K562 (cell line): ENCODE measurements at regions not wholly inside any gene's neighbourhood (a gene's known extent, or its start where the extent isn't known, plus 50 kb on each side); places are given as distances from the start of the nearest gene placed in this dataset.

Experiments used
- ATAC-seq: fragments of 200-7000 bp; cut with Tn5 transposase; 3 replicates; pipeline ENCODE4 v1.9.1; 2020; ENCODE audit warnings: moderate library complexity
- BruUV-seq: library from RNA; stranded (reverse); fragments of 400-500 nt; replicated peaks from 2 replicates; lab custom pipeline; 2021; lab: Mats Ljungman, UMichigan
- CTCF ChIA-PET: fragments of 300-600 bp; formaldehyde crosslinking; extraction: SDS; loops from one replicate; lab custom pipeline; 2021; ENCODE audit warnings: low intra/inter-chr PET ratio; lab: Yijun Ruan, JAX
- POLR2A ChIA-PET: fragments of 300-600, 350-650 bp; sonication (Branson Sonifier 250); formaldehyde crosslinking; extraction: SDS; loops from one replicate; lab custom pipeline; 2021; ENCODE audit warnings: antibody characterized with exemption, inconsistent platforms; lab: Yijun Ruan, JAX
- DNase-seq, 4 experiments: peaks; one replicate each; pipeline versions ENCODE4 v3.0.0 to v3.0.0-alpha.2; 2011 to 2018; ENCODE audit warnings: low spot score in 3 of 4, mixed read lengths in 3 of 4; ENCODE audit errors: extremely low read depth in 1 of 4
- FAIRE-seq: peaks from 2 replicates; lab custom pipeline; 2011; peaks lifted over from hg19 to GRCh38; lab: Jason Lieb, UNC
- H2AFZ ChIP-seq: 2 replicates; pipeline ENCODE4 v1.6.0; 2011; ENCODE audit warnings: low read depth, low read length, control low read depth, inconsistent platforms
- H3K27ac ChIP-seq: fragments of 200-600 bp; 3 replicates; pipeline ENCODE4 v1.8.0; 2011; ENCODE audit warnings: low read depth, mild to moderate bottlenecking, control low read depth, inconsistent platforms, low read length, moderate library complexity, mixed read lengths; ENCODE audit errors: extremely low read depth
- H3K27me3 ChIP-seq, 2 experiments: fragments of 300-600 bp in 1 of 2; 2 replicates in 1 of 2; 3 replicates in 1 of 2; pipeline versions ENCODE4 v1.6.0 to v1.8.0; 2011; ENCODE audit warnings: inconsistent platforms in 2 of 2, low read length in 2 of 2, mild to moderate bottlenecking in 1 of 2, mixed read lengths in 1 of 2, moderate library complexity in 1 of 2; ENCODE audit not compliant: control insufficient read depth in 2 of 2, insufficient read depth in 2 of 2
- H3K36me3 ChIP-seq: fragments of 300-600 bp; 3 replicates; pipeline ENCODE4 v1.8.0; 2011; ENCODE audit warnings: mild to moderate bottlenecking, low read length, inconsistent platforms; ENCODE audit not compliant: control insufficient read depth, insufficient read depth
- H3K4me1 ChIP-seq, 2 experiments: fragments of 200-600 bp in 1 of 2; replicated peaks in 1 of 2; 2 replicates in 1 of 2; 3 replicates in 1 of 2; pipeline versions ENCODE4 v1.5.1 to v1.8.0; 2011; ENCODE audit warnings: inconsistent platforms in 2 of 2, low read length in 2 of 2, mild to moderate bottlenecking in 1 of 2, mixed read lengths in 1 of 2, moderate library complexity in 1 of 2; ENCODE audit not compliant: control insufficient read depth in 2 of 2, insufficient read depth in 2 of 2
- H3K4me2 ChIP-seq: 2 replicates; pipeline ENCODE4 v1.6.1; 2011; ENCODE audit warnings: low read length, control low read depth, inconsistent platforms, mixed read lengths; ENCODE audit not compliant: insufficient read depth
- H3K4me3 ChIP-seq: fragments of 200-600 bp; sonication (generic), shearing (Covaris generic); 2 replicates; pipeline ENCODE4 v1.5.1; 2016; ENCODE audit warnings: control low read depth, inconsistent platforms
- H3K79me2 ChIP-seq: fragments of 200-600 bp; 3 replicates; pipeline ENCODE4 v1.8.0; 2011; ENCODE audit warnings: low read length, inconsistent platforms; ENCODE audit not compliant: control insufficient read depth, insufficient read depth
- H3K9ac ChIP-seq, 2 experiments: 2 replicates each; pipeline versions ENCODE4 v1.6.0 to v1.6.1; 2011; ENCODE audit warnings: low read depth in 2 of 2, low read length in 2 of 2, control low read depth in 1 of 2, inconsistent platforms in 1 of 2, mild to moderate bottlenecking in 1 of 2, mixed read lengths in 1 of 2; ENCODE audit not compliant: insufficient read depth in 1 of 2
- H3K9me1 ChIP-seq: one replicate; pipeline ENCODE4 v1.6.0; 2011; ENCODE audit warnings: inconsistent platforms, mild to moderate bottlenecking, low read length, moderate library complexity; ENCODE audit not compliant: control insufficient read depth, insufficient read depth
- H3K9me3 ChIP-seq: replicated peaks from 2 replicates; pipeline ENCODE4 v1.5.1; 2011; ENCODE audit warnings: low read depth, low read length, inconsistent platforms; ENCODE audit not compliant: control insufficient read depth, insufficient read depth
- H4K20me1 ChIP-seq: replicated peaks from 2 replicates; pipeline ENCODE4 v1.6.1; 2011; ENCODE audit warnings: low read length, inconsistent platforms, mixed read lengths; ENCODE audit not compliant: control insufficient read depth, insufficient read depth
- CEBPG ChIP-seq, 3 experiments: fragments of 200-800 bp in 1 of 3; sonication (Bioruptor generic) in 1 of 3; sonication (generic) in 1 of 3; formaldehyde crosslinking in 1 of 3; IDR thresholded peaks in 2 of 3; conservative IDR thresholded peaks in 1 of 3; 2 replicates each; pipeline versions ENCODE4 v1.6.1 to v1.8.0; 2016 to 2022; ENCODE audit warnings: missing compliant biosample characterization in 2 of 3, missing genetic modification characterization in 2 of 3, mild to moderate bottlenecking in 1 of 3, missing genetic modification reagents in 1 of 3
- KDM2B ChIP-seq: fragments of 250-450 bp; sonication (Bioruptor Pico); IDR thresholded peaks from 2 replicates; pipeline ENCODE4 v1.8.0; 2021; ENCODE audit warnings: mild to moderate bottlenecking, moderate library complexity
- LEF1 ChIP-seq: fragments of 450-650 bp; IDR thresholded peaks from 2 replicates; pipeline ENCODE4 v1.6.1; 2016; ENCODE audit warnings: mild to moderate bottlenecking
- MECOM ChIP-seq: fragments of 250-450 bp; sonication (Bioruptor Pico); IDR thresholded peaks from 2 replicates; pipeline ENCODE4 v1.8.0; 2022; ENCODE audit warnings: inconsistent platforms
- NFIX ChIP-seq: fragments of 250-450 bp; sonication (Bioruptor Pico); IDR thresholded peaks from 2 replicates; pipeline ENCODE4 v1.4.0; 2020; ENCODE audit warnings: low read depth, mild to moderate bottlenecking, moderate library complexity
- PCBP1 ChIP-seq: fragments of 200-400 bp; formaldehyde crosslinking; IDR thresholded peaks from 2 replicates; pipeline ENCODE4 v1.6.1; 2018; ENCODE audit warnings: mild to moderate bottlenecking, low read depth, low read length; ENCODE audit not compliant: poor library complexity, severe bottlenecking
- POLR2AphosphoS5 ChIP-seq: IDR thresholded peaks from 2 replicates; pipeline ENCODE4 v1.6.1; 2011; ENCODE audit warnings: mild to moderate bottlenecking, low read depth, low read length, moderate library complexity; ENCODE audit not compliant: control insufficient read depth, insufficient read depth
- RBM22 ChIP-seq: fragments of 200-400 bp; formaldehyde crosslinking; IDR thresholded peaks from 2 replicates; pipeline ENCODE4 v1.6.1; 2018; ENCODE audit warnings: low read length, low read depth; ENCODE audit not compliant: poor library complexity, severe bottlenecking
- RHOXF2B ChIP-seq: fragments of 250-450 bp; sonication (Bioruptor Pico); conservative IDR thresholded peaks from 2 replicates; pipeline ENCODE4 v1.5.1; 2021
- SMAD3 ChIP-seq: fragments of 450-650 bp; formaldehyde crosslinking; conservative IDR thresholded peaks from 2 replicates; pipeline ENCODE4 v1.4.0; 2020; ENCODE audit warnings: mild to moderate bottlenecking
- SMC3 ChIP-seq: conservative IDR thresholded peaks from 2 replicates; pipeline ENCODE4 v1.6.1; 2011; ENCODE audit warnings: low read depth, low read length, improper control_type of control experiment; ENCODE audit not compliant: insufficient read depth
- TAF15 ChIP-seq: fragments of 200-400 bp; formaldehyde crosslinking; IDR thresholded peaks from 2 replicates; pipeline ENCODE4 v1.6.1; 2017; ENCODE audit warnings: mild to moderate bottlenecking, low read depth, low read length, moderate library complexity
- TBL1XR1 ChIP-seq, 2 experiments: IDR thresholded peaks; 2 replicates each; pipeline ENCODE4 v1.6.1; 2012; ENCODE audit warnings: improper control_type of control experiment in 2 of 2, low read length in 2 of 2, mild to moderate bottlenecking in 1 of 2
- TCF7 ChIP-seq: sonication (generic); IDR thresholded peaks from 2 replicates; pipeline ENCODE4 v1.6.1; 2016; ENCODE audit warnings: antibody characterized with exemption, borderline replicate concordance
- ZFP36 ChIP-seq: fragments of 150-350 bp; IDR thresholded peaks from 2 replicates; pipeline ENCODE4 v1.6.1; 2018; ENCODE audit warnings: low read length, low read depth; ENCODE audit not compliant: partially characterized antibody
- ZNF239 ChIP-seq: fragments of 250-450 bp; sonication (Bioruptor Pico); IDR thresholded peaks from 2 replicates; pipeline ENCODE4 v1.4.0; 2020; ENCODE audit warnings: mild to moderate bottlenecking
- ZNF785 ChIP-seq: fragments of 250-450 bp; sonication (Bioruptor Pico); IDR thresholded peaks from 2 replicates; pipeline ENCODE4 v1.4.0; 2020; ENCODE audit warnings: mild to moderate bottlenecking
- WGBS: fragments of 100-300 bp; shearing (Covaris generic); methylation state at CpG from one replicate; pipeline ENCODE4 v1.1.6; 2016; ENCODE audit warnings: low coverage, mixed read lengths; ENCODE audit not compliant: insufficient coverage; ENCODE audit errors: missing lambda C conversion rate; 5-methylcytosine and 5-hydroxymethylcytosine counted together
- in situ Hi-C: fragments of 300-500 bp; cut with MboI; formaldehyde crosslinking; loops from 4 replicates; pipeline ENCODE4 v1.15.0; 2018; ENCODE audit warnings: inconsistent platforms, mixed read lengths
- intact Hi-C: fragments of 100-400 bp; cut with micrococcal nuclease; formaldehyde crosslinking; loops from 2 replicates; pipeline ENCODE4 v1.14.2; 2022
- TF ChIP-seq, protein P1 (sequence below), 2 experiments: IDR thresholded peaks in 1 of 2; conservative IDR thresholded peaks in 1 of 2; 2 replicates each; pipeline ENCODE4 v1.6.1; 2016; ENCODE audit warnings: low read depth in 2 of 2, mild to moderate bottlenecking in 1 of 2, missing compliant biosample characterization in 1 of 2, missing genetic modification characterization in 1 of 2, moderate library complexity in 1 of 2
- TF ChIP-seq, protein P2 (sequence below): fragments of 450-650 bp; formaldehyde crosslinking; conservative IDR thresholded peaks from 2 replicates; pipeline ENCODE4 v1.4.0; 2022; ENCODE audit warnings: mild to moderate bottlenecking, missing genetic modification characterization

DNA sequence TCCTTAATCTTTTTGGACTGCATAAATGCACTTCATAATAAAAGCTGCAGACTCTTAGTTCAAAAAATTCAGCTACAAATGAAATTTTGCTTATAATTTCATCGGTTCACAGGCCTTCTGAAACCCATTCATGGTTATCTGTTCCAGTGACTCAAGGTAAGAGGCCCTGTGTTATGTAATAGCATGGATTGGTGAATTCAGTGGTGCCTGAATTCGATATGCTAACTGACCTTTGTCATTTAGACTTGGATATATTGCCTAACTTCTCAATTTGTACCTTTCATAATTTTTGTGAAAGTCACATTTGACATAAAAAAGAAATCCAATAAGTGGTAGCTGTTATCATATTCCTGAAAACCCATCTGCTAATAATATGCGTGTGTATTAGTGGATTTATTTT lies 349.9 kb upstream of the KIRREL3 start:
- no peaks in the 10 kb centered on the region; the same call in 1 of the 2 replicates for H3K9me3 ChIP-seq
- no peak overlapping the region for H2AFZ ChIP-seq
- H3K27ac ChIP-seq: no peak overlapping the region
- 0% methylated on average over 3 of the region's 3 CpGs for WGBS
- ChIA-PET CTCF (no interaction called here), POLR2A (no interaction called here)
- H3K9me1 ChIP-seq: no peaks in the 10 kb centered on the region
- H3K4me3 ChIP-seq: no peak overlapping the region
- in situ Hi-C loops: no loop called here
- no peak overlapping the region for H3K9ac ChIP-seq
- intact Hi-C loops: no loop called here
- H3K79me2 ChIP-seq: no peaks in the 10 kb centered on the region
- H4K20me1 ChIP-seq: no peaks in the 10 kb centered on the region
- BruUV-seq: no TSS peak
- H3K36me3 ChIP-seq: no peaks in the 10 kb centered on the region
- FAIRE-seq (no peak), ATAC-seq (no peak), DNase-seq (no peak)
- TF ChIP-seq RHOXF2B (CRISPR knock-in tag): no peak
- no peak for TF ChIP-seq NFIX
- TF ChIP-seq TCF7: no peak
- no peak for TF ChIP-seq SMC3
- TF ChIP-seq SMAD3 (CRISPR knock-in tag): no peak
- TF ChIP-seq ZNF239 (CRISPR knock-in tag): no peak
- no peak for TF ChIP-seq PCBP1
- TF ChIP-seq TBL1XR1 (IDR thresholded peaks at IDR 0.05; ENCODE audit: low read length in 2 of 2): no peak
- no peak for TF ChIP-seq POLR2AphosphoS5
- no peak for TF ChIP-seq CEBPG (CRISPR knock-in tag; IDR thresholded peaks at IDR 0.05)
- TF ChIP-seq CEBPG (tag; conservative IDR thresholded peaks at IDR 0.05 in 1 of 2, IDR thresholded peaks at IDR 0.05 in 1 of 2): no peak
- TF ChIP-seq, protein P1, sequence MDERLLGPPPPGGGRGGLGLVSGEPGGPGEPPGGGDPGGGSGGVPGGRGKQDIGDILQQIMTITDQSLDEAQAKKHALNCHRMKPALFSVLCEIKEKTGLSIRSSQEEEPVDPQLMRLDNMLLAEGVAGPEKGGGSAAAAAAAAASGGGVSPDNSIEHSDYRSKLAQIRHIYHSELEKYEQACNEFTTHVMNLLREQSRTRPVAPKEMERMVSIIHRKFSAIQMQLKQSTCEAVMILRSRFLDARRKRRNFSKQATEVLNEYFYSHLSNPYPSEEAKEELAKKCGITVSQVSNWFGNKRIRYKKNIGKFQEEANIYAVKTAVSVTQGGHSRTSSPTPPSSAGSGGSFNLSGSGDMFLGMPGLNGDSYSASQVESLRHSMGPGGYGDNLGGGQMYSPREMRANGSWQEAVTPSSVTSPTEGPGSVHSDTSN (CRISPR knock-in tag; IDR thresholded peaks at IDR 0.05; ENCODE audit: low read depth): no peak
- TF ChIP-seq, protein P1 (tag; conservative IDR thresholded peaks at IDR 0.05; ENCODE audit: low read depth): no peak
- TF ChIP-seq TAF15: no peak
- no peak for TF ChIP-seq LEF1
- no peak for TF ChIP-seq RBM22
- TF ChIP-seq, protein P2, sequence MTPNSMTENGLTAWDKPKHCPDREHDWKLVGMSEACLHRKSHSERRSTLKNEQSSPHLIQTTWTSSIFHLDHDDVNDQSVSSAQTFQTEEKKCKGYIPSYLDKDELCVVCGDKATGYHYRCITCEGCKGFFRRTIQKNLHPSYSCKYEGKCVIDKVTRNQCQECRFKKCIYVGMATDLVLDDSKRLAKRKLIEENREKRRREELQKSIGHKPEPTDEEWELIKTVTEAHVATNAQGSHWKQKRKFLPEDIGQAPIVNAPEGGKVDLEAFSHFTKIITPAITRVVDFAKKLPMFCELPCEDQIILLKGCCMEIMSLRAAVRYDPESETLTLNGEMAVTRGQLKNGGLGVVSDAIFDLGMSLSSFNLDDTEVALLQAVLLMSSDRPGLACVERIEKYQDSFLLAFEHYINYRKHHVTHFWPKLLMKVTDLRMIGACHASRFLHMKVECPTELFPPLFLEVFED (CRISPR knock-in tag): no peak
- no peak for TF ChIP-seq ZNF785
- TF ChIP-seq ZFP36: no peak
- no peak for TF ChIP-seq KDM2B (CRISPR knock-in tag)
- TF ChIP-seq MECOM: no peak
- no peaks in the 10 kb centered on the region for H3K27me3 ChIP-seq
- H3K4me2 ChIP-seq: no peak overlapping the region
- no peaks in the 10 kb centered on the region for H3K4me1 ChIP-seq
